Coronary artery (tissue), 2 donors: ENCODE measurements at regions not wholly inside any gene's neighbourhood (a gene's known extent, or its start where the extent isn't known, plus 50 kb on each side); places are given as distances from the start of the nearest gene placed in this dataset.

Experiments used
- DNase-seq: peaks from one replicate; pipeline ENCODE4 v3.0.0-alpha.2; 2017; ENCODE audit warnings: low spot score
- H3K27ac ChIP-seq, 2 donors: fragments of 200-600 bp; sonication (generic); one replicate each; pipeline ENCODE4 v1.5.1; 2016 to 2019
- H3K4me3 ChIP-seq: fragments of 200-600 bp; sonication (generic); 2 replicates; pipeline ENCODE4 v1.5.1; 2016; ENCODE audit warnings: mild to moderate bottlenecking, moderate library complexity
- CTCF ChIP-seq: fragments of 200-600 bp; sonication (generic); IDR thresholded peaks from one replicate; pipeline ENCODE4 v1.5.1; 2019; ENCODE audit warnings: antibody characterized with exemption

- no peak for TF ChIP-seq CTCF
- DNase-seq = no peak
- Histone ChIP-seq H3K27ac (no peak overlapping the region), H3K4me3 (no peak overlapping the region)
These were observed 480.0 kb upstream of the C9orf72 start for GRCh38 chr9:28053096-28053777.

DNA sequence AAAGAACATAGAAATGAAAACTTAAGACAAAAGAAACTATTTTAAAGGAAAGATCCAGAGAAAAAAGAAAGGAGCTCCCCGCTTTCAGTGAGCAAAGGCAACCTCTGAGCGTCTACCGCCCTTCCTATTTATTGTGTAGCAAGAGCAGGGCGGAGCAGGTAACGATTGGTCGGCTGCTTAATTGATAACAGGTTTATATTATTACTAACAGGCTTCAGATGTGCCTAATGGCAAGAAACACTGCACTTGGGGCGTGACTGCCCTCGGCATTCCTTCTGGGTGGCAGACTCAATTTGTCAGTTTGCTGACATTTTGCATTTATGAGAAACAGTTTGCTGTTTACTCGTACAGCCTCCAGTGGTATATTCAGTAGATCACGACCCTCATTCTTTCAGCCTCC, 482.7 kb upstream of the C9orf72 start:
- no peak overlapping the region for H3K4me3 ChIP-seq

DNA sequence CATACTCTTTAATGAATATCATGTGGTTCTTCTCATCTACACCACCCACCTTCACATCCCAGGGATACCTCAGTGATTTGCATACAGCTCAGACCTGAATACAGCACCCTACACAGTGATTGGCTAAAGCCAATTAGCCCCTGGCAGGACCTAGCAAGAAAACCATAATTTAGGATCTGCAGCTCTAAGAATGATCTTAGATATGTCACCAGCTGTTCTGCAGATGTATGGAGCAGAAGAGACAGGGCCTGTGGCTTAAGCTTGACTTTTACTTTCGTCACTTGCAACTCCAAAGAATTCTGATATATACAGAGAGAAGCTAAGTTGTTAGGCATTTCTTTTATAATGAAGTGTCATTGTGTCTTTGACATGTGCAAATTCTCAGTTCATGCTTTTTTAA, 483.2 kb upstream of the C9orf72 start:
- Histone ChIP-seq H3K4me3 (no peak overlapping the region), H3K27ac (no peak overlapping the region)
- DNase-seq = no peak
- no peak for TF ChIP-seq CTCF

More for the DNA sequence above, 482.7 kb upstream of the C9orf72 start:
- DNase-seq = no peak
- no peak overlapping the region for H3K27ac ChIP-seq
- TF ChIP-seq CTCF = no peak

- no peak for DNase-seq
- no peak overlapping the region for H3K27ac ChIP-seq
- no peak for TF ChIP-seq CTCF
- H3K4me3 ChIP-seq = no peak overlapping the region
These were observed 485.9 kb upstream of the C9orf72 start for GRCh38 chr9:28059192-28059591.

- H3K4me3 ChIP-seq = no peak overlapping the region
- DNase-seq = no peak
- TF ChIP-seq CTCF = no peak
- no peak overlapping the region for H3K27ac ChIP-seq
These were observed 491.0 kb upstream of the C9orf72 start for GRCh38 chr9:28064241-28064815.

DNA sequence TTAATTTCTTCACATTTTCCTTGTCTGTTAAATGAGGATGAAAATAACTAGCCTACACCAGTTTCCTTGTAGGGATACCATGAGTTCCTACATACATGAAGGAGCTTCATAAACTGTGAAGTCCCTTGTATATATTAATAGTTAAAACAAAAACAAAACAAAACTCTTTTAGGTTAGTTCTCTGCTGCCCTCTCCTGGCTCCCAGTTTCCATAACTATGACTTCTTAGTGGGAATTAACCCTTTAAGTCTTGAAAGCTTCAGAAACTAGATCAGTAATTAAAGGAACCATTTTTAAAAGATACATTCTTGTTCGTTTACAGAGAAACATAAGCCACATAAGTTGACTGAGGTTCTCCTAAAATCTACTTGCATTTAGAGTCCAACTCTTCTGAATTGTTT, 500.0 kb upstream of the C9orf72 start:
- no peak for TF ChIP-seq CTCF
- no peak for DNase-seq
- Histone ChIP-seq H3K27ac (no peak overlapping the region), H3K4me3 (no peak overlapping the region)

- Histone ChIP-seq H3K4me3 (no peak overlapping the region), H3K27ac (no peak overlapping the region)
- no peak for DNase-seq
- no peak for TF ChIP-seq CTCF
These were observed 506.4 kb upstream of the C9orf72 start for GRCh38 chr9:28079677-28080076.
